HG03196 (cell line): ENCODE measurements at regions not wholly inside any gene's neighbourhood (a gene's known extent, or its start where the extent isn't known, plus 50 kb on each side); places are given as distances from the start of the nearest gene placed in this dataset.
"Not testable (repeated sequence)": the region's sequence is repeated elsewhere in the genome, so short reads cannot be mapped to it uniquely, and the experiment has no call there.

Experiments used
- ATAC-seq: cut with Tn5 transposase; IDR thresholded peaks from one replicate; pipeline ENCODE4 v1.9.1; 2021; ENCODE audit not compliant: unreplicated experiment

- ATAC-seq: no peak
These were observed 93.2 kb downstream of the AKR1D1 start for GRCh38 chr7:138169441-138169851.

DNA sequence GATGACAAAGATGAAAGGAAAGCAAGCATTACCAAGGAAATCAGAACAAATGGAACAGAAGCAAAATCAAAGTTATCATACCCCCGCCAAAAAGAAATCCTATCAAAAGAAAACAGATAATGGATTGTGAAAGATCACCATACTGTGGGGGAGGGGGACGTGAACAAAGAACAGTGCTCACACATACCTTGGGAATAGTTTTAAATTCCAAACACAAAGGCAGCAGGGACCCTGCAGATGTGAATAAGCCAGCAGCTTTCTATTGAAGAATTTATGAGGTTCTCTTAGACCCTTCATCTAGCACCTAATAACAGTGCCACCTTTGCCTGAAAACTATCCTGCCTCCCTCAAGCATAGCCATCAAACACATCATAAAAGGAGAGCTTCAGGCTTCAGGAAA, 94.0 kb downstream of the AKR1D1 start:
- no peak for ATAC-seq

DNA sequence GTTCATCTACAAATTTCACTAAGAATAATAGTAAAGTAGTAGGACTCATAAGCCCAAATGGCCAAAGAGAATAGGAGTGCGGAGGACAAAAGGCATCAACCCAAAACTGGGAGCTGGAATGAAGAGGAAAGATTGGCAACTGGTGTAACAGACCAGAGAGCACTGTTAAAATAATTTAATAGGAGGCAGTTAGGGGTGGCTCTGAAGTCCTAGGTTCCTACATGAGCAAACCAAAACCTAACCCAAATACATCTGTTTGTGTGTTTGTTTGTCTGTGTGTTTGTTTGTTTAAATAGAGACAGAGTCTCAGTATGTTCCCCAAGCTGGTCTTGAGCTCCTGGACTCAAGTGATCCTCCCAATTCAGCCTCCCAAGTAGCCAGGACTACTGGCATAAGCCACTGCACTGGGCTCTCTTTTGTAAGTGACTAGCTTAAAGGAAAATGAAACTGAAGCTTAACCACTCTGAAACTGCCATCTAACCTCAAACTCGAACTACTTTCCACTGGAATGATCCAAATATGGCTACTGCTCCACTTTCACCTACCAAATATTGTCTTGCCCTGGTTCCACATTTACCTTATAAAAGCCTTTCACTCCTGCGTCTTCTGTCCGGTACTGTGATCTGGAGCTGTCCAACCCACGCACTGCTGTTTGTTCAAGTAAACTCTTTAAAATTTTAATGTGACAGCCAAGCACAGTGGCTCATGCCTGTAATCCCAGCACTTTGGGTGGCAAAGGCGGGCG, 94.9 kb downstream of the AKR1D1 start:
- ATAC-seq: peak; percentile 91

DNA sequence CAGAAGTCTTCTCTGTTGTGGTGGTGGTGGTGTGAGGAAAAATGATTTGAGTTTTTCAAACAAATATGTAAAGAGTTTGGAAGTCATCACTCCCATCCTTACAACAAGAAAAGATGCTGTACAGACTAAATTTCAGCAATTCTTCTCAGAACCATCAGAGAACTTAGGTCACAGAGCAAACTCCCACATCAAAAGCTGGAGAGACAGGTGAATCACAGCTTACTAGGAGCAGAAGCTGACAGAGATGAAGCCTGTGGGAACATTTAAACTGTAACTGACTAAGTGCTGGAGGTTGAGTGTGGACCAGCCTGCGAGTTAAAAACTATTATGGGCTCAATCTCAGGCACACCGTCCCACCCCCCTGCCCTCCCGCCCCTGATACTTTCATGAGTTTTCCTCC, 97.3 kb downstream of the AKR1D1 start:
- ATAC-seq: no peak

DNA sequence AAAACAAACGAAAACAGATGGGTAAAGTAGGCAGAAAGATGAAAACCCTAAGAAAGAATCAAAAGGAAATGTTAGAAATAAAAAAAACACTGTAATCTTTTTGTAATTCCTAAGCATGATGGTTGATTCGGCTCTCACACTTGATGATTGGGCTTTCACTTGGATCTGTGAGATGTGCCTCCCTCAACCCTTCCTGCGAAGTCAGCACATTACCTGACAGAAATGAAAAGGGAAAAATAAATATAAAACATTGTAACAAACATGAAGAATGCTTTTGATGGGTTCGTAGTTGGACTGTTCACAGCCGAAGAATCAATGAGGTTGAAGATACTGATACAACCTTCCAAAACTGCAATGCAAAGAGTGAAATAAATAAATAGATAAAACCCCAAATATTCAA, 99.8 kb downstream of the AKR1D1 start:
- no peak for ATAC-seq

DNA sequence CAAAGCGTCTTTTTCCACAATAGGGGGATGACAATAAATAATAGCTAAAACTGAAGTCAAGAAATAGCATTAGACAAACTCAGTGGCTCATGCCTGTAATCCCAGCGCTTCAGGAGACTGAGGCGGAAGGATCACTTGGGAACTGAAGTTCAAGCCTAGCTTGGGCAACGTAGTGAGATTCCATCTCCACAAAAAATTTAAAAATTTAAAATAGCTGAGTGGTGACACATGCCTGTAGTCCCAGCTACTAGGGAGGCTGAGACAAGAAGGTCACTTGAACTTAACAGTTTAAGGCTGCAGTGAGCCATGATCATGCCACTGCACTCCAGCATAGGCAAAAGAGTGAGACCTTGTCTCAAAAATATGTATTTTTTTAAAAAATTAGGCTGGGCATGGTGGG, 107.9 kb downstream of the AKR1D1 start:
- ATAC-seq: no peak

DNA sequence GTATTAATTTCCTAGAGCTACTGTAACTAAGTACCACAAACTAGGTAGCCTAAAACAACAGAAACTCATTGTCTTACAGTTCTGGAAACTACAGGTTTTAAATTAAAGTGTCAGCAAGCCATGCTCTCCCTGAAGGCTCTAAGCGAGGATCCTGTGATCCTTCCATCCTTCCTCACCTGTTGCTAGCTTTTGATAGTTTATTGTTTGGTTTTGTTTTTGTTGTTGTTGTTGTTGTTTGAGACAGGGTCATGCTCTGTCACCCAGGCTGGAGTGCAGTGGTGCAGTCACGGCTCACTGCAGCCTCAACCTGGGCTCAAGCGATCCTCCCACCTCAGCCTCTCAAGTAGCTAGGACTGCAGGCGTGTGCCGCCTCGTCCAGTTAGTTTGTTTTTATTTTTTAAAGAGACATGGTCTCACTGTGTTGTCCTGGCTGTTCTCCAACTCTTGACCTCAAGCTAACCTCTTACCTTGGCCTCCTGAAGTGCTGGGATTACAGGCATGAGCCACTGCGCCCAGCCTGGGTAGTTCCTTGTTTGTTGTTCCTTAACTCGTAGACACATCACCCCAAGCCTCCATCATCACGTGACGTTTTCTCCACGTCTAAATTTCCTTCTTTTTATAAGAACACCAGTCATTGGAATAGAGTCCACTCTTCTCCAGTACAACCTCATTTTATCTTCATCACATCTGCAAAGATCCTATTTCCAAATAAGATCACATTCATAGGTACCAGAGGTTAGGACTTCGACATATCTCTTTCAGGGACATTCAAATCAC, 109.1 kb downstream of the AKR1D1 start:
- no peak for ATAC-seq

GRCh38 chr7:138186951-138187351, 110.7 kb downstream of the AKR1D1 start:
- no peak for ATAC-seq

- ATAC-seq: no peak
These were observed 112.1 kb downstream of the AKR1D1 start for GRCh38 chr7:138188290-138188858.

GRCh38 chr7:138194567-138194966, 118.3 kb downstream of the AKR1D1 start:
- ATAC-seq: no peak

DNA sequence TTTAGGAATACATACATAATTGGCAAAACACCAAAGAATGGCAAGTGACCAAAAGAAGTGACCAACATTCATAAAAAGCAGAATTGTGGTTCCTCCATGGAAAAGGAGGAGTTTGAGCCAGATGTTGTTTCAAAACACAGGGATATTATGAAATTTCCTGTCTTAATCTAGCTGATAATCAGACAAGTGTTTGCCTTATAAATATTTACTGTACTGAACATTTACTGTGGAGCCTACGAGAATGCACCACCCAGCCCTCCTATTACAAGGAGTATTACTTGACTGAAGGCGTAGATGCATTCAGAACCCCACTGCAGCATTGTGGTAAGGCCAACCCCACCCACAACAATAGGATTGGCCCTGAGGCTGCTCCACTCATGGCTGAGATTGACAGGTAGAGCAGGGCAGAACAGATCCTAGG, 118.9 kb downstream of the AKR1D1 start:
- ATAC-seq: no peak

GRCh38 chr7:138196503-138196946, 120.3 kb downstream of the AKR1D1 start:
- not testable (repeated sequence) for ATAC-seq

DNA sequence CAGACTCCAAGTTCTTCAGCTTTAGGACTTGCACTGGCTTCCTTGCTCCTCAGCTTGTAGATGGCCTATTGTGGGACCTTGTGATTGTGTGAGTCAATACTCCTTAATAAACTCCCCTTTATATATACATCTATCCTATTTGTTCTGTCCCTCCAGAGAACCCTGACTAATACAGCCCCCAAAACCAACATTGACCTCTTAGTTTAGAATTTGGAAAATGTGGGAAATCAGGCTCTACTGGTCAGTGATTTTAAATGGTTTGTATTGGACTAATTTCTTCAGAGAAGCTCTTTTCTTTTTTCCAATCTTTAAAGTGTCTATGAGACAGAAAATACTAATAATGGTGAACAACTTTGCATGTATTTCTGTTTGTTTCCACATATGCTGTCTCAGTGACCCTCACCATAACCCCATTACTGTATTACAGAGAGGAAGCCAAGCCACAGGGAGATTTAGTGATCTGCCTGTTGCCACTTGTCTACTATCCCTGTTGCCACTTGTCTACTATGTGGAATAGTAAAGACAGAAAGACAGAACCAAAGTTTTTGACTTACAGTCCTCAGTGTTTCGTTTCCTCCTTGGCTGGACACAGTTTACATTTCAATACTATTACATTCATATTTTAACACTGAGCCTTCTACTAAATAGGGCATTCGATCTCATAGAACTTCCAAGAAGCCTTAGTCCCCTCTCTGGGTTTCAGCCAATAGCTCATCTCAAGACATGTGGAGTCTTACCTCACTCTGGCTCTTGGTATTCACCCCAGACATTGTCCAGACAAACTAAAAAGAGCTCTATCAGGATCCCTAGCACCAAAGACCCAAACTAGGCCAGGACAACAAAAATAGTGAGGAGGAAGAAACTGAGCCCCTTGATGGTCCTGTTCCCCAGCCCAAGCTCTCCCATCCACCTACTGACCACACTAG, 121.0 kb downstream of the AKR1D1 start:
- ATAC-seq: no peak

- ATAC-seq: no peak
These were observed 128.2 kb downstream of the AKR1D1 start for GRCh38 chr7:138204285-138204981.

DNA sequence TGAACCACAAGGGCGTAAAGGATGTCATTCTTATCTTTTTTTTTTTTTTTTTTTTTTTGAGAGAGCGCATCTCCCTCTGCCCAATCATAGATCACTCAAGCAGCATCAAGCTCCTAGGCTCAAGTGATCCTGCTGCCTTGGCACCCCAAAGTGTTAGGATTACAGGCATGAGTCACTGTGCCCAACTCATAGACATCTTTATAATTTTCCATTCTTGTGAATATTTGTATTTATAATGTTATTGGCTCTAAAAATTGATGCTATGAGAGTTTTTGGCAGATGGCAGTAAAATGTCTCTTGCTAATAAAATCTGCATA, 128.7 kb downstream of the AKR1D1 start:
- ATAC-seq: no peak

DNA sequence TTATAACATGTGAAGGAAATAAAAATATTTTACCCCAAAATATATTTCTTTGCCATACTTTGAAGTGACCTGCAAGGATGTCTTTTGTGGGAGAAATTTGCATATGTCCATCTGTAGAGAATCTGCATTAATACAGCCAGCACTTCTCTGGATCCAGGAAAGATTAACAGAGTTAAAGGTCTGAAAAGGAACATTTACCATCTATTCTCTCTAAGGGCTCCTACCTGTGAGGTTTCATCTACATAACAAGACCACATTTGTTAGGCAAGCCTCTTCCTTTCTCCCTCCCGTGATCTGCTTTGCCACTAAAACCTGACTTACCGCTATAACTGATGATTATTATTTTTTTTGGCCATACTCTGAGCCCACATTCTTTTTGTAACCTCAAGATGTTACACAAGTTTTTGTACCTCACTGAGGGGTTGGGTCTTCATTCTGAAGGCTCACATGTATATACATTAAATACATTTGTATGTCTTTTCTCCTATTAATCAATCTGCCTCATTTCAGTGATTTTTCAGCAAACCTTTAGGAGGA, 129.4 kb downstream of the AKR1D1 start:
- no peak for ATAC-seq

DNA sequence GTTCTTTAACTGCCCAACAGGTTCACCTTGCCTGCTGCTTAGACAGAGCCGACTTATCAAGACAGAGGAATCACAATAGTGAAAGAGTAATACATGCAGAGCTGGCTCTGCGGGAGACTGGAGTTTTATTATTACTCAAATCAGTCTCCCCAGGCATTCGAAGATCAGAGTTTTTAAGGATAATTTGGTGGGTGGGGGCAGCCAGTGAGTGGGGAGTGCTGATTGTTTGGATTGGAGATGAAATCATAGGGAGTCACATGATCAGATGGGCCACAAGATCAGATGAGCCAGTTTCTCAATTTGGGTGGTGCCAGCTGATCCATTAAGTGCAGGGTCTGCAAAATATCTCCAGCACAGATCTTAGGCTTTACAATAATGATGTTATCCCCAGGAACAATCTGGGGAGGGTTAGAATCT, 131.3 kb downstream of the AKR1D1 start:
- no peak for ATAC-seq

- ATAC-seq: no peak
These were observed 131.9 kb downstream of the AKR1D1 start for GRCh38 chr7:138208142-138208570.

GRCh38 chr7:138208864-138209263, 132.6 kb downstream of the AKR1D1 start:
- ATAC-seq: no peak

- no peak for ATAC-seq
These were observed 136.1 kb downstream of the AKR1D1 start for GRCh38 chr7:138212314-138212713.
